ENCODE measurements at regions not wholly inside any gene's neighbourhood (a gene's known extent, or its start where the extent isn't known, plus 50 kb on each side); places are given as distances from the start of the nearest gene placed in this dataset.

- no peak overlapping the region for H3K27ac ChIP-seq (ENCODE audit: low read depth, low read length)
- H3K27me3 ChIP-seq (ENCODE audit: insufficient read depth, low read length, poor library complexity, severe bottlenecking), result no peaks in the 10 kb centered on the region
- H3K4me1 ChIP-seq (ENCODE audit: insufficient read depth, low read length), result no peaks in the 10 kb centered on the region
- H3K4me3 ChIP-seq (ENCODE audit: low read length), result no peak overlapping the region
- ChIA-PET POLR2A (no interaction called here), CTCF (no interaction called here)
- no peak for DNase-seq
- H3K36me3 ChIP-seq (ENCODE audit: insufficient read depth, low read length), result no peaks in the 10 kb centered on the region
- H3K27me3 Mint-ChIP-seq, result no peaks in the 10 kb centered on the region
- no peaks in the 10 kb centered on the region for H3K36me3 Mint-ChIP-seq
- H3K4me1 Mint-ChIP-seq, result no peaks in the 10 kb centered on the region
- H3K4me3 Mint-ChIP-seq, result no peak overlapping the region
- H3K9me3 ChIP-seq (ENCODE audit: low read length), result no peaks in the 10 kb centered on the region
- H3K9me3 Mint-ChIP-seq, result peaks cover 0 to 7% (median 0%) of the 10 kb centered on the region in 5 donors
- H3K27ac Mint-ChIP-seq, result no peak overlapping the region
Observed at GRCh38 chr18:38706373-38706772, 1140.8 kb upstream of the CELF4 start.

GRCh38 chr18:38698088-38698487 lies 1132.5 kb upstream of the CELF4 start:
- Histone ChIP-seq H3K4me1 (ENCODE audit: insufficient read depth, low read length) (no peaks in the 10 kb centered on the region), H3K27me3 (ENCODE audit: insufficient read depth, low read length, poor library complexity, severe bottlenecking) (no peaks in the 10 kb centered on the region), H3K9me3 (ENCODE audit: low read length) (no peaks in the 10 kb centered on the region), H3K36me3 (ENCODE audit: insufficient read depth, low read length) (no peaks in the 10 kb centered on the region), H3K27ac (ENCODE audit: low read depth, low read length) (no peak overlapping the region), H3K4me3 (ENCODE audit: low read length) (no peak overlapping the region)
- Mint-ChIP-seq H3K9me3 (peaks cover 0 to 14% (median 2%) of the 10 kb centered on the region in 5 donors), H3K36me3 (no peaks in the 10 kb centered on the region), H3K4me1 (no peaks in the 10 kb centered on the region), H3K27me3 (no peaks in the 10 kb centered on the region), H3K4me3 (no peak overlapping the region), H3K27ac (no peak overlapping the region)
- no peak for DNase-seq
- ChIA-PET CTCF (no interaction called here), POLR2A (no interaction called here)

GRCh38 chr18:38695559-38696280 lies 1130.1 kb upstream of the CELF4 start:
- no peak for DNase-seq
- no peaks in the 10 kb centered on the region for H3K27me3 ChIP-seq (ENCODE audit: insufficient read depth, low read length, poor library complexity, severe bottlenecking)
- ChIA-PET CTCF (no interaction called here), POLR2A (no interaction called here)
- no peaks in the 10 kb centered on the region for H3K4me1 ChIP-seq (ENCODE audit: insufficient read depth, low read length)
- H3K4me1 Mint-ChIP-seq, result no peaks in the 10 kb centered on the region
- H3K9me3 ChIP-seq (ENCODE audit: low read length), result no peaks in the 10 kb centered on the region
- H3K4me3 ChIP-seq (ENCODE audit: low read length), result no peak overlapping the region
- no peaks in the 10 kb centered on the region for H3K36me3 ChIP-seq (ENCODE audit: insufficient read depth, low read length)
- H3K36me3 Mint-ChIP-seq, result no peaks in the 10 kb centered on the region
- no peaks in the 10 kb centered on the region for H3K27me3 Mint-ChIP-seq
- peaks cover 1 to 14% (median 4%) of the 10 kb centered on the region in 5 donors for H3K9me3 Mint-ChIP-seq
- no peak overlapping the region for H3K27ac ChIP-seq (ENCODE audit: low read depth, low read length)
- H3K4me3 Mint-ChIP-seq, result no peak overlapping the region
- H3K27ac Mint-ChIP-seq, result no peak overlapping the region

GRCh38 chr18:38693104-38693503 lies 1127.5 kb upstream of the CELF4 start:
- H3K27ac ChIP-seq (ENCODE audit: low read depth, low read length), result no peak overlapping the region
- no peak overlapping the region for H3K27ac Mint-ChIP-seq
- CTCF ChIA-PET, result no interaction called here
- H3K36me3 ChIP-seq (ENCODE audit: insufficient read depth, low read length), result no peaks in the 10 kb centered on the region
- POLR2A ChIA-PET, result no interaction called here
- peaks cover 1 to 8% (median 3%) of the 10 kb centered on the region in 5 donors for H3K9me3 Mint-ChIP-seq
- H3K27me3 Mint-ChIP-seq, result no peaks in the 10 kb centered on the region
- no peaks in the 10 kb centered on the region for H3K4me1 ChIP-seq (ENCODE audit: insufficient read depth, low read length)
- H3K4me1 Mint-ChIP-seq, result no peaks in the 10 kb centered on the region
- no peaks in the 10 kb centered on the region for H3K36me3 Mint-ChIP-seq
- H3K9me3 ChIP-seq (ENCODE audit: low read length), result no peaks in the 10 kb centered on the region
- no peak overlapping the region for H3K4me3 Mint-ChIP-seq
- no peak overlapping the region for H3K4me3 ChIP-seq (ENCODE audit: low read length)
- no peaks in the 10 kb centered on the region for H3K27me3 ChIP-seq (ENCODE audit: insufficient read depth, low read length, poor library complexity, severe bottlenecking)
- DNase-seq, result no peak

- no peaks in the 10 kb centered on the region for H3K4me1 ChIP-seq (ENCODE audit: insufficient read depth, low read length)
- H3K4me1 Mint-ChIP-seq, result no peaks in the 10 kb centered on the region
- no peak for DNase-seq
- peaks cover 0 to 4% (median 2%) of the 10 kb centered on the region in 5 donors for H3K9me3 Mint-ChIP-seq
- H3K36me3 Mint-ChIP-seq, result no peaks in the 10 kb centered on the region
- no peak overlapping the region for H3K27ac ChIP-seq (ENCODE audit: low read depth, low read length)
- H3K9me3 ChIP-seq (ENCODE audit: low read length), result no peaks in the 10 kb centered on the region
- H3K27ac Mint-ChIP-seq, result no peak overlapping the region
- no peak overlapping the region for H3K4me3 ChIP-seq (ENCODE audit: low read length)
- no peaks in the 10 kb centered on the region for H3K36me3 ChIP-seq (ENCODE audit: insufficient read depth, low read length)
- H3K27me3 Mint-ChIP-seq, result no peaks in the 10 kb centered on the region
- CTCF ChIA-PET, result no interaction called here
- POLR2A ChIA-PET, result no interaction called here
- H3K27me3 ChIP-seq (ENCODE audit: insufficient read depth, low read length, poor library complexity, severe bottlenecking), result no peaks in the 10 kb centered on the region
- no peak overlapping the region for H3K4me3 Mint-ChIP-seq
Observed at GRCh38 chr18:38690626-38691025, 1125.0 kb upstream of the CELF4 start.

GRCh38 chr18:38688416-38688815 lies 1122.8 kb upstream of the CELF4 start:
- CTCF ChIA-PET, result no interaction called here
- Mint-ChIP-seq H3K4me1 (no peaks in the 10 kb centered on the region), H3K27ac (no peak overlapping the region), H3K27me3 (no peaks in the 10 kb centered on the region), H3K9me3 (peaks cover 0 to 4% (median 2%) of the 10 kb centered on the region in 5 donors), H3K4me3 (no peak overlapping the region), H3K36me3 (no peaks in the 10 kb centered on the region)
- H3K27me3 ChIP-seq (ENCODE audit: insufficient read depth, low read length, poor library complexity, severe bottlenecking), result no peaks in the 10 kb centered on the region
- H3K36me3 ChIP-seq (ENCODE audit: insufficient read depth, low read length), result no peaks in the 10 kb centered on the region
- H3K27ac ChIP-seq (ENCODE audit: low read depth, low read length), result no peak overlapping the region
- H3K4me1 ChIP-seq (ENCODE audit: insufficient read depth, low read length), result no peaks in the 10 kb centered on the region
- H3K4me3 ChIP-seq (ENCODE audit: low read length), result no peak overlapping the region
- DNase-seq, result no peak
- POLR2A ChIA-PET, result no interaction called here
- H3K9me3 ChIP-seq (ENCODE audit: low read length), result no peaks in the 10 kb centered on the region

GRCh38 chr18:38670486-38670885 lies 1104.9 kb upstream of the CELF4 start:
- Histone ChIP-seq H3K27me3 (ENCODE audit: insufficient read depth, low read length, poor library complexity, severe bottlenecking) (no peaks in the 10 kb centered on the region), H3K36me3 (ENCODE audit: insufficient read depth, low read length) (no peaks in the 10 kb centered on the region), H3K9me3 (ENCODE audit: low read length) (no peaks in the 10 kb centered on the region), H3K27ac (ENCODE audit: low read depth, low read length) (no peak overlapping the region), H3K4me3 (ENCODE audit: low read length) (no peak overlapping the region), H3K4me1 (ENCODE audit: insufficient read depth, low read length) (no peaks in the 10 kb centered on the region)
- no peaks in the 10 kb centered on the region for H3K36me3 Mint-ChIP-seq
- peaks cover 3 to 17% (median 11%) of the 10 kb centered on the region in 5 donors for H3K9me3 Mint-ChIP-seq
- DNase-seq, result no peak
- no peaks in the 10 kb centered on the region for H3K27me3 Mint-ChIP-seq
- H3K4me3 Mint-ChIP-seq, result no peak overlapping the region
- no peaks in the 10 kb centered on the region for H3K4me1 Mint-ChIP-seq
- ChIA-PET CTCF (no interaction called here), POLR2A (no interaction called here)
- H3K27ac Mint-ChIP-seq, result no peak overlapping the region

GRCh38 chr18:38664929-38665328 lies 1099.3 kb upstream of the CELF4 start:
- no peak overlapping the region for H3K4me3 Mint-ChIP-seq
- Histone ChIP-seq H3K9me3 (ENCODE audit: low read length) (no peaks in the 10 kb centered on the region), H3K4me3 (ENCODE audit: low read length) (no peak overlapping the region), H3K27ac (ENCODE audit: low read depth, low read length) (no peak overlapping the region), H3K36me3 (ENCODE audit: insufficient read depth, low read length) (no peaks in the 10 kb centered on the region), H3K4me1 (ENCODE audit: insufficient read depth, low read length) (no peaks in the 10 kb centered on the region), H3K27me3 (ENCODE audit: insufficient read depth, low read length, poor library complexity, severe bottlenecking) (no peaks in the 10 kb centered on the region)
- no peaks in the 10 kb centered on the region for H3K27me3 Mint-ChIP-seq
- ChIA-PET CTCF (no interaction called here), POLR2A (no interaction called here)
- peak overlapping the region in 1 of 8 donors; percentile 26 for H3K27ac Mint-ChIP-seq
- H3K4me1 Mint-ChIP-seq, result no peaks in the 10 kb centered on the region
- no peak for DNase-seq
- H3K36me3 Mint-ChIP-seq, result no peaks in the 10 kb centered on the region
- peaks cover 0 to 11% (median 10%) of the 10 kb centered on the region in 5 donors for H3K9me3 Mint-ChIP-seq

- Histone ChIP-seq H3K36me3 (ENCODE audit: insufficient read depth, low read length) (no peaks in the 10 kb centered on the region), H3K4me3 (ENCODE audit: low read length) (no peak overlapping the region), H3K9me3 (ENCODE audit: low read length) (no peaks in the 10 kb centered on the region), H3K27ac (ENCODE audit: low read depth, low read length) (no peak overlapping the region), H3K27me3 (ENCODE audit: insufficient read depth, low read length, poor library complexity, severe bottlenecking) (no peaks in the 10 kb centered on the region), H3K4me1 (ENCODE audit: insufficient read depth, low read length) (no peaks in the 10 kb centered on the region)
- H3K27me3 Mint-ChIP-seq, result no peaks in the 10 kb centered on the region
- DNase-seq, result no peak
- H3K27ac Mint-ChIP-seq, result no peak overlapping the region
- no peaks in the 10 kb centered on the region for H3K36me3 Mint-ChIP-seq
- CTCF ChIA-PET, result no interaction called here
- H3K4me1 Mint-ChIP-seq, result no peaks in the 10 kb centered on the region
- peaks cover 0 to 11% (median 7%) of the 10 kb centered on the region in 5 donors for H3K9me3 Mint-ChIP-seq
- POLR2A ChIA-PET, result no interaction called here
- no peak overlapping the region for H3K4me3 Mint-ChIP-seq
Observed at GRCh38 chr18:38663682-38664081, 1098.1 kb upstream of the CELF4 start.

Data from CD8-positive, alpha-beta memory T cell (primary cell).